H1 (cell line): ENCODE measurements at regions not wholly inside any gene's neighbourhood (a gene's known extent, or its start where the extent isn't known, plus 50 kb on each side); places are given as distances from the start of the nearest gene placed in this dataset.
A peak's percentile ranks its signal among the peaks of the same experiment; 100 is the strongest.

Experiments used
- CTCF ChIA-PET: fragments of 300-600 bp; sonication (Branson Sonifier 250); formaldehyde crosslinking; loops from one replicate; lab custom pipeline; 2021; ENCODE audit not compliant: partially characterized antibody; lab: Charles Lee
- POLR2A ChIA-PET: fragments of 300-600 bp; sonication (Branson Sonifier 250); formaldehyde crosslinking; loops from one replicate; lab custom pipeline; 2021; ENCODE audit warnings: inconsistent platforms; ENCODE audit not compliant: partially characterized antibody; lab: Charles Lee
- DNase-seq, 2 experiments: peaks; one replicate each; pipeline versions ENCODE4 v3.0.0 to v3.0.0-alpha.2; 2010 to 2022; ENCODE audit warnings: low spot score in 2 of 2, low read depth in 1 of 2, mixed read lengths in 1 of 2
- FAIRE-seq: peaks from 2 replicates; lab custom pipeline; 2011; peaks lifted over from hg19 to GRCh38; lab: Jason Lieb, UNC
- H2AFZ ChIP-seq: 2 replicates; pipeline ENCODE4 v1.8.1; 2012; ENCODE audit warnings: low read length, inconsistent platforms
- H2AK5ac ChIP-seq: 2 replicates; pipeline ENCODE4 v1.6.1; 2013; ENCODE audit warnings: low read depth, low read length
- H2BK120ac ChIP-seq: replicated peaks from 2 replicates; pipeline ENCODE3; 2013; ENCODE audit warnings: low read depth, low read length, inconsistent platforms
- H2BK12ac ChIP-seq: 2 replicates; pipeline ENCODE4 v1.6.1; 2013; ENCODE audit warnings: low read depth, low read length
- H2BK15ac ChIP-seq: 2 replicates; pipeline ENCODE4 v1.6.1; 2013; ENCODE audit warnings: low read length
- H2BK20ac ChIP-seq: 2 replicates; pipeline ENCODE4 v1.6.1; 2013; ENCODE audit warnings: low read length
- H2BK5ac ChIP-seq: 2 replicates; pipeline ENCODE4 v1.6.1; 2013; ENCODE audit warnings: low read depth, low read length
- H3K14ac ChIP-seq: 2 replicates; pipeline ENCODE4 v1.6.1; 2013; ENCODE audit warnings: inconsistent platforms; ENCODE audit not compliant: insufficient read length
- H3K18ac ChIP-seq: 2 replicates; pipeline ENCODE4 v1.6.1; 2013; ENCODE audit warnings: low read length; ENCODE audit errors: extremely low read depth
- H3K23ac ChIP-seq: 2 replicates; pipeline ENCODE4 v1.6.1; 2013; ENCODE audit warnings: inconsistent platforms; ENCODE audit not compliant: insufficient read length
- H3K23me2 ChIP-seq: 2 replicates; pipeline ENCODE4 v1.6.1; 2013; ENCODE audit warnings: low read depth, low read length
- H3K27ac ChIP-seq: 2 replicates; pipeline ENCODE4 v1.6.1; 2011; ENCODE audit warnings: low read depth, low read length, inconsistent platforms
- H3K27me3 ChIP-seq, 4 experiments: replicated peaks in 1 of 4; 1 replicate in 1 of 4; 2 replicates in 3 of 4; pipeline versions ENCODE4 v1.6.1 to v1.8.1; 2011 to 2013; ENCODE audit warnings: low read length in 3 of 4, mild to moderate bottlenecking in 3 of 4, inconsistent platforms in 2 of 4, mixed read lengths in 2 of 4, moderate library complexity in 1 of 4; ENCODE audit not compliant: control insufficient read depth in 3 of 4, insufficient read depth in 3 of 4; ENCODE audit errors: extremely low read depth in 1 of 4
- H3K36me3 ChIP-seq, 4 experiments: 2 replicates each; pipeline versions ENCODE4 v1.6.1 to v1.8.1; 2011 to 2013; ENCODE audit warnings: mild to moderate bottlenecking in 4 of 4, low read length in 3 of 4, moderate library complexity in 2 of 4, control low read depth in 1 of 4, inconsistent platforms in 1 of 4; ENCODE audit not compliant: insufficient read depth in 4 of 4, control insufficient read depth in 2 of 4
- H3K4ac ChIP-seq: replicated peaks from 2 replicates; pipeline ENCODE3; 2013; ENCODE audit warnings: low read length, low read depth, mixed read lengths, inconsistent platforms; ENCODE audit not compliant: insufficient read length
- H3K4me1 ChIP-seq, 4 experiments: replicated peaks in 1 of 4; 1 replicate in 1 of 4; 2 replicates in 3 of 4; pipeline versions ENCODE4 v1.6.1 to v1.8.1; 2011 to 2013; ENCODE audit warnings: low read length in 3 of 4, inconsistent platforms in 2 of 4, mixed read lengths in 1 of 4; ENCODE audit not compliant: insufficient read depth in 4 of 4, control insufficient read depth in 3 of 4
- H3K4me2 ChIP-seq, 2 experiments: 2 replicates each; pipeline versions ENCODE4 v1.6.1 to v1.8.1; 2011 to 2013; ENCODE audit warnings: low read depth in 2 of 2, low read length in 2 of 2, control low read depth in 1 of 2, inconsistent platforms in 1 of 2, mild to moderate bottlenecking in 1 of 2; ENCODE audit not compliant: insufficient read depth in 1 of 2
- H3K4me3 ChIP-seq, 4 experiments: fragments of 200-600, 300-600 bp in 1 of 4; sonication (generic), shearing (Covaris generic), sonication (Bioruptor Twin) in 1 of 4; 2 replicates each; pipeline versions ENCODE4 v1.5.1 to v1.8.1; 2011 to 2016; ENCODE audit warnings: low read length in 4 of 4, low read depth in 3 of 4, control low read depth in 2 of 4, inconsistent platforms in 2 of 4, mild to moderate bottlenecking in 2 of 4, mixed read lengths in 1 of 4, moderate library complexity in 1 of 4; ENCODE audit not compliant: insufficient read depth in 2 of 4; ENCODE audit errors: extremely low read depth in 1 of 4
- H3K56ac ChIP-seq: replicated peaks from 2 replicates; pipeline ENCODE3; 2013; ENCODE audit warnings: low read depth, mild to moderate bottlenecking, mixed read lengths, low read length, inconsistent platforms; ENCODE audit not compliant: insufficient read length
- H3K79me1 ChIP-seq: 2 replicates; pipeline ENCODE4 v1.6.1; 2013; ENCODE audit warnings: low read depth, low read length, control low read depth
- H3K79me2 ChIP-seq, 2 experiments: 2 replicates each; pipeline versions ENCODE4 v1.6.1 to v1.8.1; 2012 to 2013; ENCODE audit warnings: low read length in 2 of 2, mild to moderate bottlenecking in 2 of 2, inconsistent platforms in 1 of 2; ENCODE audit not compliant: insufficient read depth in 2 of 2, control insufficient read depth in 1 of 2
- H3K9ac ChIP-seq, 4 experiments: replicated peaks in 1 of 4; 1 replicate in 1 of 4; 2 replicates in 3 of 4; pipeline versions ENCODE4 v1.6.1 to v1.8.1; 2011 to 2013; ENCODE audit warnings: low read depth in 3 of 4, low read length in 3 of 4, control low read depth in 2 of 4, mild to moderate bottlenecking in 2 of 4, moderate library complexity in 2 of 4, inconsistent platforms in 1 of 4; ENCODE audit errors: extremely low read depth in 1 of 4
- H3K9me3 ChIP-seq, 2 experiments: 2 replicates each; pipeline versions ENCODE4 v1.6.1 to v1.8.1; 2012 to 2013; ENCODE audit warnings: mild to moderate bottlenecking in 2 of 2, moderate library complexity in 2 of 2, control low read depth in 1 of 2, inconsistent platforms in 1 of 2, low read depth in 1 of 2, low read length in 1 of 2, mixed read lengths in 1 of 2; ENCODE audit not compliant: insufficient read depth in 2 of 2
- H4K20me1 ChIP-seq, 2 experiments: replicated peaks in 1 of 2; 2 replicates each; pipeline versions ENCODE3 to v1.8.1; 2011 to 2013; ENCODE audit warnings: inconsistent platforms in 2 of 2, low read length in 2 of 2, mild to moderate bottlenecking in 1 of 2; ENCODE audit not compliant: insufficient read depth in 2 of 2, control insufficient read depth in 1 of 2
- H4K5ac ChIP-seq: 2 replicates; pipeline ENCODE4 v1.6.1; 2013; ENCODE audit warnings: low read length, low read depth, mixed read lengths, inconsistent platforms; ENCODE audit not compliant: insufficient read length
- H4K8ac ChIP-seq: 2 replicates; pipeline ENCODE4 v1.8.0; 2013; ENCODE audit warnings: mild to moderate bottlenecking, moderate library complexity, low read length, inconsistent platforms; ENCODE audit not compliant: insufficient read depth; ENCODE audit errors: extremely low read depth
- H4K91ac ChIP-seq: replicated peaks from 2 replicates; pipeline ENCODE3; 2013; ENCODE audit warnings: low read length, mixed read lengths, inconsistent platforms; ENCODE audit not compliant: insufficient read length
- BRCA1 ChIP-seq: IDR thresholded peaks from 2 replicates; pipeline ENCODE4 v1.6.1; 2012; ENCODE audit warnings: low read depth, low read length, improper control_type of control experiment
- CEBPB ChIP-seq: IDR thresholded peaks from 2 replicates; pipeline ENCODE4 v1.6.1; 2012; ENCODE audit warnings: low read depth, low read length
- RAD21 ChIP-seq, 2 experiments: IDR thresholded peaks in 1 of 2; conservative IDR thresholded peaks in 1 of 2; 2 replicates each; pipeline ENCODE4 v1.6.1; 2011; ENCODE audit warnings: low read depth in 2 of 2, low read length in 2 of 2, improper control_type of control experiment in 1 of 2, inconsistent platforms in 1 of 2, mild to moderate bottlenecking in 1 of 2, moderate library complexity in 1 of 2
- SIN3A ChIP-seq, 2 experiments: IDR thresholded peaks in 1 of 2; conservative IDR thresholded peaks in 1 of 2; 2 replicates each; pipeline ENCODE4 v1.6.1; 2011 to 2012; ENCODE audit warnings: low read length in 2 of 2, improper control_type of control experiment in 1 of 2, low read depth in 1 of 2, mild to moderate bottlenecking in 1 of 2
- TBP ChIP-seq: IDR thresholded peaks from 2 replicates; pipeline ENCODE4 v1.6.1; 2011; ENCODE audit warnings: low read depth, low read length, improper control_type of control experiment
- YY1 ChIP-seq: IDR thresholded peaks from 2 replicates; pipeline ENCODE4 v1.6.1; 2011; ENCODE audit warnings: low read depth, mild to moderate bottlenecking, low read length
- WGBS, 2 experiments: shearing (Covaris generic) in 1 of 2; methylation state at CpG; one replicate each; pipeline versions ENCODE4 v1.1.6 to v1.1.7; 2013 to 2015; ENCODE audit warnings: low lambda C conversion rate in 2 of 2, mixed read lengths in 2 of 2, inconsistent platforms in 1 of 2, low coverage in 1 of 2, missing lambda C conversion rate in 1 of 2; ENCODE audit not compliant: insufficient replicate concordance in 2 of 2, insufficient coverage in 1 of 2, insufficient read length in 1 of 2; ENCODE audit errors: extremely low coverage in 1 of 2, missing lambda C conversion rate in 1 of 2; 5-methylcytosine and 5-hydroxymethylcytosine counted together
- TF ChIP-seq, protein P1 (sequence below), 3 experiments: IDR thresholded peaks; 1 replicate in 2 of 3; 2 replicates in 1 of 3; pipeline versions ENCODE4 v1.5.1 to v1.6.1; 2011; ENCODE audit warnings: low read length in 3 of 3, mild to moderate bottlenecking in 3 of 3, inconsistent platforms in 2 of 3, low read depth in 1 of 3, moderate library complexity in 1 of 3; ENCODE audit not compliant: insufficient read depth in 1 of 3; ENCODE audit errors: control extremely low read depth in 1 of 3

DNA sequence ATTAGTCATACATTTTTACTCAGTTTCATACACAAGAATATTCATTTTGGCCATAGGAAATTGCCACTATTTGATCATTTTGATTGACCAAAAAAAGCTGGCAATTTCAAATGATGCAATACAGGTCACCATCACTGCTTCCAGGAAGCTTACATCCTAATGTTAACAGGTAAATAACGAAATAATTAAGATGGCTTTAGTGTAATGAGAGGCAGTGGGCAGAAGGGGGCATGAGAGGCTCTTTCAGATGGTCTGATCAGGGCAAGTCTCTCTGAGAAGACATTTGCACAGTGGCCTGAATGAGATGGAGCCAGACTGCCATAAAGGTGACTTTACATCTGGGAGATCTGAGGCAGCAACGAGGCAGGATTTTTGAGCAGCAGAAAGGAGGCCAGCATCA is 170.7 kb downstream of the SLIT2 start:
- no peak overlapping the region for H2BK5ac ChIP-seq
- no peaks in the 10 kb centered on the region for H3K79me1 ChIP-seq
- H2BK120ac ChIP-seq, result no peak overlapping the region
- DNase-seq (peak; percentile 23 to 67), FAIRE-seq (peak; percentile 78)
- H4K5ac ChIP-seq, result no peak overlapping the region
- H4K20me1 ChIP-seq, result no peaks in the 10 kb centered on the region
- WGBS, 2 experiments, result 28% methylated on average over 2 of the region's 2 CpGs; no CpG with 5 or more reads in 1 of the 2 experiments
- ChIA-PET POLR2A (no interaction called here), CTCF (interaction anchor here (0.6 to 2.0 kb wide), 21 partner anchors 10 to 1255 kb away, joined by 3 to 9 read pairs (median 3); no protein-coding TSS in a partner anchor)
- H3K27ac ChIP-seq, result no peak overlapping the region
- no peak overlapping the region for H2BK12ac ChIP-seq
- no peak overlapping the region for H2AK5ac ChIP-seq
- no peak overlapping the region for H3K14ac ChIP-seq
- no peaks in the 10 kb centered on the region for H3K79me2 ChIP-seq
- H3K23me2 ChIP-seq, result peaks cover 2% of the 10 kb centered on the region; the same call in 1 of the 2 replicates
- no peak overlapping the region for H3K9ac ChIP-seq
- no peak overlapping the region for H3K4me3 ChIP-seq
- H3K4ac ChIP-seq, result peak overlapping the region; percentile 87
- H4K8ac ChIP-seq, result no peak overlapping the region
- H4K91ac ChIP-seq, result no peak overlapping the region
- H3K27me3 ChIP-seq, result no peaks in the 10 kb centered on the region
- H3K23ac ChIP-seq, result no peak overlapping the region
- H3K4me2 ChIP-seq, result no peak overlapping the region
- no peak overlapping the region for H3K56ac ChIP-seq
- no peak overlapping the region for H2BK20ac ChIP-seq
- H2BK15ac ChIP-seq, result no peak overlapping the region
- no peak overlapping the region for H3K18ac ChIP-seq
- H3K4me1 ChIP-seq, result no peaks in the 10 kb centered on the region
- no peaks in the 10 kb centered on the region for H3K9me3 ChIP-seq
- no peak overlapping the region for H2AFZ ChIP-seq
- H3K36me3 ChIP-seq, result no peaks in the 10 kb centered on the region
- TF ChIP-seq SIN3A (conservative IDR thresholded peaks at IDR 0.05 in 1 of 2, IDR thresholded peaks at IDR 0.05 in 1 of 2; ENCODE audit: low read depth in 1 of 2, low read length in 2 of 2), result no peak
- TF ChIP-seq YY1, result 0 out of 2 replicates have a peak, but pooled peaks have one; percentile 27
- no peak for TF ChIP-seq TBP
- peak; percentile 65 to 79 for TF ChIP-seq RAD21 (IDR thresholded peaks at IDR 0.05 in 1 of 2, conservative IDR thresholded peaks at IDR 0.05 in 1 of 2; ENCODE audit: low read depth in 2 of 2, low read length in 2 of 2)
- TF ChIP-seq, protein P1, sequence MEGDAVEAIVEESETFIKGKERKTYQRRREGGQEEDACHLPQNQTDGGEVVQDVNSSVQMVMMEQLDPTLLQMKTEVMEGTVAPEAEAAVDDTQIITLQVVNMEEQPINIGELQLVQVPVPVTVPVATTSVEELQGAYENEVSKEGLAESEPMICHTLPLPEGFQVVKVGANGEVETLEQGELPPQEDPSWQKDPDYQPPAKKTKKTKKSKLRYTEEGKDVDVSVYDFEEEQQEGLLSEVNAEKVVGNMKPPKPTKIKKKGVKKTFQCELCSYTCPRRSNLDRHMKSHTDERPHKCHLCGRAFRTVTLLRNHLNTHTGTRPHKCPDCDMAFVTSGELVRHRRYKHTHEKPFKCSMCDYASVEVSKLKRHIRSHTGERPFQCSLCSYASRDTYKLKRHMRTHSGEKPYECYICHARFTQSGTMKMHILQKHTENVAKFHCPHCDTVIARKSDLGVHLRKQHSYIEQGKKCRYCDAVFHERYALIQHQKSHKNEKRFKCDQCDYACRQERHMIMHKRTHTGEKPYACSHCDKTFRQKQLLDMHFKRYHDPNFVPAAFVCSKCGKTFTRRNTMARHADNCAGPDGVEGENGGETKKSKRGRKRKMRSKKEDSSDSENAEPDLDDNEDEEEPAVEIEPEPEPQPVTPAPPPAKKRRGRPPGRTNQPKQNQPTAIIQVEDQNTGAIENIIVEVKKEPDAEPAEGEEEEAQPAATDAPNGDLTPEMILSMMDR (IDR thresholded peaks at IDR 0.05; ENCODE audit: control extremely low read depth in 1 of 3, insufficient read depth in 1 of 3, low read depth in 1 of 3, low read length in 3 of 3), result peak in 2 of 3 experiments; percentile 68 to 74; a peak in 3 of 4 replicates
- peak; percentile 77; the same call in 1 of the 2 replicates for TF ChIP-seq CEBPB
- no peak for TF ChIP-seq BRCA1
